Panc1 (cell line): ENCODE measurements at regions not wholly inside any gene's neighbourhood (a gene's known extent, or its start where the extent isn't known, plus 50 kb on each side); places are given as distances from the start of the nearest gene placed in this dataset.

Source experiments
- ATAC-seq: fragments of 200-7000 bp; cut with Tn5 transposase; 2 replicates; pipeline ENCODE4 v1.9.1; 2020; ENCODE audit warnings: mild to moderate bottlenecking, moderate library complexity
- BruUV-seq: library from RNA; stranded (reverse); fragments of 400-500 nt; replicated peaks from 2 replicates; lab custom pipeline; 2021; lab: Mats Ljungman, UMichigan
- CTCF ChIA-PET: fragments of 300-600 bp; sonication (Branson Sonifier 250); formaldehyde crosslinking; loops from one replicate; lab custom pipeline; 2022; ENCODE audit warnings: antibody characterized with exemption; lab: Charles Lee
- POLR2A ChIA-PET: fragments of 300-600 bp; sonication (Branson Sonifier 250); formaldehyde crosslinking; loops from one replicate; lab custom pipeline; 2022; ENCODE audit warnings: antibody characterized with exemption; lab: Charles Lee
- DNase-seq: peaks from one replicate; pipeline ENCODE4 v3.0.0-alpha.2; 2010; ENCODE audit warnings: low read depth, low spot score
- H3K27ac ChIP-seq: 2 replicates; pipeline ENCODE4 v1.5.1; 2011; ENCODE audit warnings: mild to moderate bottlenecking, low read length, inconsistent platforms
- H3K27me3 ChIP-seq: fragments of 200-500 bp; sonication (Bioruptor generic); 2 replicates; pipeline ENCODE4 v1.6.0; 2014; ENCODE audit warnings: low read length, inconsistent platforms; ENCODE audit not compliant: control insufficient read depth, insufficient read depth
- H3K36me3 ChIP-seq: fragments of 200-500 bp; sonication (Bioruptor generic); 2 replicates; pipeline ENCODE4 v1.5.1; 2014; ENCODE audit warnings: inconsistent platforms, mild to moderate bottlenecking, low read length, moderate library complexity; ENCODE audit not compliant: control insufficient read depth, insufficient read depth
- H3K4me1 ChIP-seq: 2 replicates; pipeline ENCODE4 v1.5.1; 2011; ENCODE audit warnings: inconsistent platforms, mild to moderate bottlenecking, low read length, moderate library complexity; ENCODE audit not compliant: control insufficient read depth, insufficient read depth
- H3K4me3 ChIP-seq, 2 experiments: 2 replicates each; pipeline ENCODE4 v1.5.1; 2011 to 2012; ENCODE audit warnings: low read depth in 2 of 2, low read length in 2 of 2, mild to moderate bottlenecking in 2 of 2, inconsistent platforms in 1 of 2, moderate library complexity in 1 of 2
- H3K9me3 ChIP-seq: fragments of 200-500 bp; sonication (Bioruptor generic); 2 replicates; pipeline ENCODE4 v1.5.1; 2014; ENCODE audit warnings: low read depth, mild to moderate bottlenecking, inconsistent platforms, low read length, moderate library complexity; ENCODE audit not compliant: control insufficient read depth, insufficient read depth
- CTCF ChIP-seq: fragments of 450-650 bp; IDR thresholded peaks from 2 replicates; pipeline ENCODE4 v1.5.1; 2017; ENCODE audit warnings: mild to moderate bottlenecking
- POLR2AphosphoS5 ChIP-seq: IDR thresholded peaks from 2 replicates; pipeline ENCODE4 v1.6.1; 2012; ENCODE audit warnings: mild to moderate bottlenecking, low read depth, low read length, moderate library complexity
- SIN3A ChIP-seq: IDR thresholded peaks from 2 replicates; pipeline ENCODE4 v1.6.1; 2012; ENCODE audit warnings: low read depth, mild to moderate bottlenecking, low read length, moderate library complexity, borderline replicate concordance; ENCODE audit not compliant: insufficient read depth
- TCF7L2 ChIP-seq: IDR thresholded peaks from 2 replicates; pipeline ENCODE4 v1.6.1; 2011; ENCODE audit warnings: mild to moderate bottlenecking, low read depth, low read length, inconsistent platforms
- in situ Hi-C: cut with HindIII; loops from 2 replicates; pipeline ENCODE4 v1.10.0; 2016; ENCODE audit warnings: low sequenced_read_pairs, low pct_unique_long_range_greater_than_20kb
- intact Hi-C: fragments of 100-400 bp; cut with micrococcal nuclease; formaldehyde crosslinking; loops from one replicate; pipeline ENCODE4 v1.10.0; 2022; ENCODE audit not compliant: unreplicated experiment
- TF ChIP-seq, protein P1 (sequence below), 2 experiments: IDR thresholded peaks; 2 replicates each; pipeline ENCODE4 v1.6.1; 2011 to 2012; ENCODE audit warnings: low read depth in 2 of 2, control low read depth in 1 of 2, low read length in 1 of 2, mild to moderate bottlenecking in 1 of 2, moderate library complexity in 1 of 2; ENCODE audit not compliant: insufficient read depth in 1 of 2

DNA sequence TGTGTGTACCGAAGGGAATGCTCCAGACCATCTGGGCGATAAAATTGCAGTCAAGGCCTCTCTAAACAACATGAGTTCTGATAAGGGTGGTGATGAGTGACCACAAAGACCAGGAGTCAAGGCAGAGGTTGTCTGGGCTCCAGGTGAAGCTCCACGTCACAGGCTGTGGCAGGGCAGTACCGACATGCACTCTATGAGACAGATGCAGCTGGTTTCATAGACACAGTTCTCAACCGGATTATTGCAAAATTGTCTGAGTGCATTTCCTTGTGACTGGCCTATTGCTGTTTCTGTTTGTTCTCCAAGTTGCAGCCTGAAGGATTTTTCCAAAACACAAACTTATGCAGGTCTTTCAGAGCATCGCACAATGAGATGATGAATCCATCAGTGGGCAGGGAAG lies 157.5 kb upstream of the HES1 start:
- Histone ChIP-seq H3K4me3 (no peak overlapping the region), H3K9me3 (no peaks in the 10 kb centered on the region), H3K4me1 (peaks cover 5% of the 10 kb centered on the region; the same call in 1 of the 2 replicates), H3K36me3 (no peaks in the 10 kb centered on the region), H3K27me3 (no peaks in the 10 kb centered on the region), H3K27ac (no peak overlapping the region)
- BruUV-seq = no TSS peak
- POLR2A ChIA-PET = interaction anchor here (0.7 kb wide), 1 partner anchor 8 kb away, joined by 3 read pairs; no protein-coding TSS in a partner anchor
- TF ChIP-seq TCF7L2 (no peak), CTCF (no peak), SIN3A (no peak), POLR2AphosphoS5 (no peak)
- TF ChIP-seq, protein P1, sequence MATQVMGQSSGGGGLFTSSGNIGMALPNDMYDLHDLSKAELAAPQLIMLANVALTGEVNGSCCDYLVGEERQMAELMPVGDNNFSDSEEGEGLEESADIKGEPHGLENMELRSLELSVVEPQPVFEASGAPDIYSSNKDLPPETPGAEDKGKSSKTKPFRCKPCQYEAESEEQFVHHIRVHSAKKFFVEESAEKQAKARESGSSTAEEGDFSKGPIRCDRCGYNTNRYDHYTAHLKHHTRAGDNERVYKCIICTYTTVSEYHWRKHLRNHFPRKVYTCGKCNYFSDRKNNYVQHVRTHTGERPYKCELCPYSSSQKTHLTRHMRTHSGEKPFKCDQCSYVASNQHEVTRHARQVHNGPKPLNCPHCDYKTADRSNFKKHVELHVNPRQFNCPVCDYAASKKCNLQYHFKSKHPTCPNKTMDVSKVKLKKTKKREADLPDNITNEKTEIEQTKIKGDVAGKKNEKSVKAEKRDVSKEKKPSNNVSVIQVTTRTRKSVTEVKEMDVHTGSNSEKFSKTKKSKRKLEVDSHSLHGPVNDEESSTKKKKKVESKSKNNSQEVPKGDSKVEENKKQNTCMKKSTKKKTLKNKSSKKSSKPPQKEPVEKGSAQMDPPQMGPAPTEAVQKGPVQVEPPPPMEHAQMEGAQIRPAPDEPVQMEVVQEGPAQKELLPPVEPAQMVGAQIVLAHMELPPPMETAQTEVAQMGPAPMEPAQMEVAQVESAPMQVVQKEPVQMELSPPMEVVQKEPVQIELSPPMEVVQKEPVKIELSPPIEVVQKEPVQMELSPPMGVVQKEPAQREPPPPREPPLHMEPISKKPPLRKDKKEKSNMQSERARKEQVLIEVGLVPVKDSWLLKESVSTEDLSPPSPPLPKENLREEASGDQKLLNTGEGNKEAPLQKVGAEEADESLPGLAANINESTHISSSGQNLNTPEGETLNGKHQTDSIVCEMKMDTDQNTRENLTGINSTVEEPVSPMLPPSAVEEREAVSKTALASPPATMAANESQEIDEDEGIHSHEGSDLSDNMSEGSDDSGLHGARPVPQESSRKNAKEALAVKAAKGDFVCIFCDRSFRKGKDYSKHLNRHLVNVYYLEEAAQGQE (IDR thresholded peaks at IDR 0.05; ENCODE audit: insufficient read depth in 1 of 2, low read depth in 2 of 2, low read length in 1 of 2) = no peak
- intact Hi-C loops = loop anchor here (10.0 kb wide), 1 partner anchor 156 kb away; the partner anchor contains the start of gene HES1
- ATAC-seq = no peak
- in situ Hi-C loops = no loop called here
- CTCF ChIA-PET = no interaction called here
- no peak for DNase-seq

GRCh38 chr3:193980326-193980725 lies 155.6 kb upstream of the HES1 start:
- ChIA-PET POLR2A (interaction anchor here (0.7 kb wide), 1 partner anchor 294 kb away, joined by 3 read pairs; no protein-coding TSS in a partner anchor), CTCF (no interaction called here)
- intact Hi-C loops = no loop called here
- H3K9me3 ChIP-seq = no peaks in the 10 kb centered on the region
- no peak for ATAC-seq
- H3K27me3 ChIP-seq = no peaks in the 10 kb centered on the region
- DNase-seq = no peak
- no TSS peak for BruUV-seq
- H3K4me1 ChIP-seq = no peaks in the 10 kb centered on the region
- no peak overlapping the region for H3K4me3 ChIP-seq
- H3K27ac ChIP-seq = no peak overlapping the region
- TF ChIP-seq SIN3A (no peak), POLR2AphosphoS5 (no peak), CTCF (no peak), TCF7L2 (no peak)
- TF ChIP-seq, protein P1 (IDR thresholded peaks at IDR 0.05; ENCODE audit: insufficient read depth in 1 of 2, low read depth in 2 of 2, low read length in 1 of 2) = no peak
- in situ Hi-C loops = no loop called here
- no peaks in the 10 kb centered on the region for H3K36me3 ChIP-seq
